Peyer's patch (tissue), 4 donors: ENCODE measurements at regions not wholly inside any gene's neighbourhood (a gene's known extent, or its start where the extent isn't known, plus 50 kb on each side); places are given as distances from the start of the nearest gene placed in this dataset.

Experiments
- CTCF ChIP-seq, 6 experiments: fragments of 450-650 bp in 4 of 6; fragments of 200-600 bp in 2 of 6; sonication (generic) in 1 of 6; IDR thresholded peaks; one replicate each; pipeline ENCODE4 v1.5.1; 2017 to 2019; ENCODE audit warnings: antibody characterized with exemption in 6 of 6, mild to moderate bottlenecking in 3 of 6, moderate library complexity in 1 of 6
- POLR2A ChIP-seq, 2 donors: fragments of 450-650 bp; IDR thresholded peaks; one replicate each; pipeline ENCODE4 v1.5.1; 2017; ENCODE audit warnings: antibody characterized with exemption in 2 of 2, mild to moderate bottlenecking in 2 of 2, moderate library complexity in 2 of 2

- no peak for TF ChIP-seq POLR2A (IDR thresholded peaks at IDR 0.05)
- no peak for TF ChIP-seq CTCF (IDR thresholded peaks at IDR 0.05)
Observed at GRCh38 chr10:60536529-60537114, 146.9 kb upstream of the ANK3 start.
